T-helper 1 cell treated with Interleukin-12 subunit alpha and Interleukin-12 subunit beta and Interleukin-4 antibody, amounts not matched to agents 30 ng/mL and 1 ng/mL, for 36 hours (primary cell): ENCODE measurements at regions not wholly inside any gene's neighbourhood (a gene's known extent, or its start where the extent isn't known, plus 50 kb on each side); places are given as distances from the start of the nearest gene placed in this dataset.
"Not testable (repeated sequence)": the region's sequence is repeated elsewhere in the genome, so short reads cannot be mapped to it uniquely, and the experiment has no call there.

ENCODE experiments used
- intact Hi-C: fragments of 100-400 bp; cut with micrococcal nuclease; formaldehyde crosslinking; loops from one replicate; pipeline ENCODE4 v1.15.1; 2024

DNA sequence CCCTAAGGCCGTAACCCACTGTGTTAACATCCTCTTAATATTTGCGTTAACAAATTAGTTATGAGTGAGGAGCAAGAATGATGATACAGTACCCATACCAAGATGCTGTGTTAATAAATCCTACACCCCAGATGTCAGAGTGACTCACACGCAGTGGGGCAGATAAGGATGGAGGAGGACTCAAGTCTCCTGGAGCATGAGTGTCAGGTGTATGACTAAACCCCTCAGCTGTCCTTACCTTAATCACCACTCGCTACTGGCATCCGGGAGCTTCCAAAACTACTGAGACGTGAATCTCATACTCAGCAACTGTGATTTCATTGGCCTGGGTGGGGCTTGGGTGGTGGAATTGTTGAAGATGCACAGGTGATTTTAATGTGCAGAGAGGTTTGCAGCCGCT, 131.3 kb upstream of the MTHFD1L start:
- intact Hi-C loops: no loop called here

DNA sequence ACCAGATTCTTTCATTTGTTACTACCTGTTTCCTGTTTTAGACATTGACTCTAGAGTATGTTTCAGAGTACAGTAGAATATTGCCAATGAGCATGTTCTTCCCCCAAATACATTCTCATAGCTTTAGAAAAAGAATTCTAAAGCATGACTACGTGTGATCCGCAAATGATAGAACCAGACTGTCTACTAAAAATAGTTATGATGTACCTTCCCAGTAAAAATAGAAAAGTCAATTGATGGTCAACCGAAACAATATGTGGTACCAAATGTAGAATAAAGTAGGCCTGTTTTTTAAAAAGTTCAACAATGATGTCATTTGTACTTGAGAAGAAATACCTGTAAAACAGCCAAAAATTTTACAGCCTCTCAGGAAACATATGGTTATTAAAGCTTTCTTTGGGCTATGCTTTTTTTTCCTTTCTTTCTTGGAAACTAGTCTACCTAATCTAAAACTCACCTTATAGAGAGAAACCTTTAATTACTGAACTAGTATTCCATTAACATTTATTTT, 130.1 kb upstream of the MTHFD1L start:
- intact Hi-C loops: no loop called here

DNA sequence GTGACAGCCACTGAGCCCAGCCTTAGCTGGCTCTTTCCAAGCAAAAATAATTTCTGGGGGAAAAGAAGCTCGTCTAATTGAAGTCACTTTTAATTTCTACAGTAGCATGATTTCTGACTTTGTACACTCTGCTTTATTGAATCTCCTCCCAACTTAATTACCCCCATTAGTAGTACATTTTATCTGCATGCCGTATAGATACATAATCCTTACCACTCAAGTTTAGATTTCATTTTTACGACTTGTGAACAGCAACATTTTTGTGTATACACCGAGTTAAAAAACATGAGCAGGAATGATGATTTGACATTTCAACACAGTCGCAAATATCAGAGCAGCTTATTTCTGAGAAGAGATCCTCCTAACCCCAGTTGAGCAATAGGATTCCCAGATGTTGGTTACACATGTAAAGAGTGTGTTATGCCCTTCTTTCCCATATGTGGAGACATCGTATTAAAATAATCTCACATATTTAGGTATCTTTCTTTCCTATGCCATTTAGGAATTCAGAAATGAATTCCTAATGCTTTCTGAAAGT, 127.3 kb upstream of the MTHFD1L start:
- intact Hi-C loops: no loop called here

DNA sequence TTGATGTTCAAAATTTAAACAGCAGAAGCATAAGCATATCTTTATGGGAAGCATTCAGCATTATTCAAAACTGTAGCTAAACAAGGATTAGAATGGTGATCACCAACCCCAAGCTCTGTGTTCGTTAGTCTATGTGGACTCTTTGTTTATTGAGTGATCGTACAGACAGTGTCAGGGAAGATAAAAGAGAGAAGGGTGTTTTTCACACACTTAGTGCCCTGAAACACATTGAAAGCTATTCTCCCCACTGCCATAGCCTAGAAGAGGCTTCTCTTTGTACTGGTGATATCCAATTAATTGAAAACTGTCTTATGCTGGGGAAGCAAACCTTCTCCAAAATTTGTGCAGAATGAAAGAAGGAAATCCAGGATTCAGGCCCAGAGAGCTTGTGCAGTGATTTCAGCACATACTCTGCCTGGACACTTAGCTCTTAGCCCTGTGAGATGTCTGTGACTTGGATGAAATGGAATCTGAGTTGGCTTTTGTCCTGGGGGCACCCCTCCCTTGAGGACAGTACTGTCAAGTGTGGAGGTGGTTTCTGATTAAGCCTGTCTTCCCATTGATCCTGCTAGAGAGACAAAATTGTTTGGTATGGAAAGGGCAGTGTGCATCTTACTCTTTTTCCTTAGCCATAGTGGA, 125.7 kb upstream of the MTHFD1L start:
- intact Hi-C loops: no loop called here

GRCh38 chr6:150740453-150740852, 125.0 kb upstream of the MTHFD1L start:
- intact Hi-C loops: no loop called here

DNA sequence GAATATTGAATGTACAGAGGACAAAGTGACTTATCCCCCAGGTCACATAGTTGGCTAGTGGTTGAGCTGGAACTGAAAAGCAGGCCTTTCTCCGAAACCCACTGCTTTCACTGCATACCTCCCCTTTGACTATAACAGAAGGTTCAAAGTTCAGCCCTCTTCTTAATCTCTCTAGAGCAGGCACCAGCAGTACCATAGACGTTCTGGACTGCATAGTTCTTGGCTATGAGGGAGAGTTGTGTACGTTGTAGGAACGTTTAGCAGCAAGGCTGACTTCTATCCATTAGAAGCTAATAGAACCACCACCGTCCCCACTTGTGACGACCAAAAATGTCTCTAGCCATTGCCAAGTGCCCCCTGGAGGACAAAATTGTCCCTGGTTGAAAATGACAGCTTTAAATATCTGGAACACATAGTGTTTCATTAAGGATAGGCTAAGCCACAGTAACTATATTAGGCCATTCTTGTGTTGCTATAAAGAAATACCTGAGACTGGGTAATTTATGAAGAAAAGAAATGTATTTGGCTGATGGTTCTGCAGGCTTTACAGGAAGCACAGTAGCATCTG, 123.8 kb upstream of the MTHFD1L start:
- intact Hi-C loops: loop anchor here (1.0 kb wide), 1 partner anchor 323 kb away; no protein-coding TSS in a partner anchor

- intact Hi-C loops: no loop called here
Observed at GRCh38 chr6:150744522-150745260, 120.8 kb upstream of the MTHFD1L start.

DNA sequence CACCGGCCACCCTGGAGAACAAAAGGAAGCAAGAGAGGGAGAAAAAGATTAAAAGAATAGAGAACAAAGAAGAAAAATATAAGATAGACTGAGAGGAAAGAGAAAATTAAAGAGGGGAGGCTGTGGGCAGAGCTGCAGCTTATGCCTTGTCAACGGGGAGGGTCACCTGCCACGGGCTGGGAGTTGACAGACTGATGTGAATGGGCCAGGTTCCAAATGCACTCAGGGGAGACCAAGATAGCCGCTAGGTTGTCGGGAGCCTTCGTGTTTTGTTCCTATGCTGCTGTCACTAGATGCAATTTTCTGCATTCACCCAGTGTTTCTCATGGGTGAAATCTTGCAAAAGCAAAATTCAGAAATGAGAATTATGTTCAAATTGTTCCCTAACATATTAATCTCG, 119.6 kb upstream of the MTHFD1L start:
- intact Hi-C loops: no loop called here

DNA sequence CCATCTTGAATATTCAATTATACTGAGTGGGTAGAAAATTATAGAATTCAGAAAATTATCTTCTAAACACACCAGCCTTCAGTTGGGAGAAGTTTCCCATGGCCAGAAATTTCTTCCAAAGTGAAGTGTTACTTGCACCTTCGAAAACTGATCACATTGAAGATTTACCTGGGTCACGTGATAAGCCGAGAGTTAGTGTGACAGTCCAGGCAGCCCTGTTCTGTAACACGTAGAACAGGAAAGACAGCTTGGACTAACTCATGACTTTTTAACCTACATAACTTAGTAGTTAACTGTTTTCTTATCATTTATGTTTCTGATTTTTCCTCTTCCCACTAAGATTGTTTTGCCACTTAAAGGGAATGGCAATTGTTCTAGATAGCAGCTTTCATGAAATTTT, 118.3 kb upstream of the MTHFD1L start:
- intact Hi-C loops: no loop called here

DNA sequence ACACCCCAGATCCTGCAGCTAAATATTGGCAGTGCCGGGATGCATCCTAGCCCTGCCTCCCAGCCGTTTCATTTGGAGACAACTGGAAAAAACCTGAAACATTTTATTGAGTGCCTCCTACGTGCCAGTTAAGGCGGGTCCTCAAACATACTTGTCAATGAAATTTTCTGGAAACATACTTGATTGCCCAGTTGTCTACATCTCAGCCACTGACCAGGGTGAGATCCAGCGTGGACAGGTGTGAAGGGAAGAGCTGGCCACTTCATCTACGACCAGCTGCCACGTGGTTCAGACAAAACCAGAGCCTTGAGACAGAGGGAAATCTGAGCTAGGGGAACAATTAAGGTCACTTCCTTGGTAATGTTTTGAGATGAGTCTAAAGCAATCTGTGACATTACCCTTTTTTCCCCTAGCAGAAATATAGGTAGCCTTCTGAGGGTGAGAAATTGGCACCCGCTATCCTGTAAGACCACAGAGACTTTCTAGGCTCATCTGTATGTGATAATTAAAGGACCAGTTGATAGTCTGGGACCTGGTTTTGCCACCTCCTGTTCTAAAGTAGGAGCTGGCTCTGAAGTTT, 116.3 kb upstream of the MTHFD1L start:
- intact Hi-C loops: no loop called here

DNA sequence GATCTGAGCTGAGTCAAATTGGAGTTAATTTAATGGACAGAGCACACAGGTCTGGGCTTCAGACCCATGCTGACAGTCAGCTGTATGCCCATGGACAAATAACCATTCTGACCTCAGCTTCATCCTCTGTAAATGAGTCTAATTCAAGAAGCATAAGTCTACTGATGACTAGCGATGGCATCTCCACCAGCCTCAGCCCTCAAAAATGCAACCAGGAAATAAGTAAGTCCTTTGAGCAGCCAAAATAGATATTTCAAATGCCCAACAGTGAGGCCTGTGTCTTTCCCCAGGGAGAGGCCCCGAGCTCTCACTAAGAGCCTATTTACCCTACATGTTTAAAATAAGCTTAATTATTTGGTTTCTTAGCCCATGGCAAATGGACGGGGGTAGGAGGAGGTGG, 114.2 kb upstream of the MTHFD1L start:
- intact Hi-C loops: no loop called here

DNA sequence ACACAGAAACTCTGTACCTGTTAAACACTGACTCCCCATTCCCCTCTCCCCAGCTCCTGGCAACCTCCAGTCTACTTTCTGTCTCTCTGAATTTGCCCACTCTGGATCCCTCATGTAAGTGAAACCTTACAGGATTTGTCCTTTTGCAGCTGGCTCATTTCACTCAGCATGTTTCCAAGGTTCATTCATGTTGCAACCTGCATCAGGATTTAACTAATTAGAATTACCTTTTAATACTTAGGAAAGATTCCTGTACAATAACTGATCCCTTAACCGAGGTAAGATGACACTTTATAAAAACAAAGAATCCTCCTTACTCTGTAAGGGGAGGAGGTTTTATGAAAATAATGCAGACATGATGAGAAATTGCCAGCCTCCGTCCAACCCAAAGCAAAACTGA, 113.1 kb upstream of the MTHFD1L start:
- intact Hi-C loops: no loop called here

DNA sequence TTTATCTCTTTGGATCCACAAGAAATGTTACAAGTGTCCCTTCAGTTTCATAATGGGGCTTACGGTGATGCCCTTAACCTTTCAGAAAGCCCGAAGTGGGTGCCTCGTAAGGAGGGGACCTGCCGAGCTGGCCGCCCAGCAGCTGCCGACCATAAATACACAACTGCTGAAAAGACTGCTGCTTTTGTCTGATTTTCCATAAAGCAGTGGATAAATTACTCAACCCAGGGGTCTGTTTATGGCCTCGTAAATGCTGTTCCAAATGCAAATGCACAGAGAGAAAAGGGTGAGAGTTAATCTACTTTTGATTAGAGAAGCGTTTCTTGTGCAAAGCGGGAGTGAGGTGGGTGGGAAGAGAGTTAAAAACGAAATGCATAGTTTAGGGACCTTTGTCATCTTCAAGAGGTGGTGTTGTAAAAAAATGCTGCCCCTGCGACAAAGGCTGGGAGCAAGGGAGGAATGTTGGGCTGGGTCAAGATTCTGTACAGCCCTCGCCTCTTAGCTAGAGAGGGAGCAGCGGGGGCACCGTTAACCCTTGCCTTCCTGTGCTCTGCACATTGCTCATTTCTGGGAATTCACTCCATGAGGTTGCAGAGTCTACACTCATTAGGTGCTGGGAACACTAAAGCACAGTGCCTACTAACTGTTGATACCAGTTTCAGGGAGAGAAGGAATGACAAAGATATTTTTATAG, 112.0 kb upstream of the MTHFD1L start:
- intact Hi-C loops: no loop called here

DNA sequence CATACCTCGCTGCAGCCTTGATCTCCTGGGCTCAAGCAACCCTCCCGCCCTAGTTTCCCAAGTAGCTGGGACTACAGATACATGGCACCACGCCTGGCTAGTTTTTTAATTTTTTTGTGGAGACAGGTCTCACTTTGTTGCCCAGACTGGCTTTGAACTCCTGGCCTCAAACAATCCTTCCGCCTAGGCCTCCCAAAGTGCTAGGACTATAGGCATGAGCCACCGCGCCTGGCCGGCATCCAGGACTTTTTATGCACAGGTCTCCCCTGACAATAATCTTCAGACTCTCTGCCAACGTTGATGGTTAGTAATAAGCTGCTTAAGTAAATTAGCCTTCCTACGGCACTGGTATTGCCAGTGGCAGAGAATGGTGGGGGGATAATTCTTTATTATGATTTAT, 110.5 kb upstream of the MTHFD1L start:
- intact Hi-C loops: no loop called here

DNA sequence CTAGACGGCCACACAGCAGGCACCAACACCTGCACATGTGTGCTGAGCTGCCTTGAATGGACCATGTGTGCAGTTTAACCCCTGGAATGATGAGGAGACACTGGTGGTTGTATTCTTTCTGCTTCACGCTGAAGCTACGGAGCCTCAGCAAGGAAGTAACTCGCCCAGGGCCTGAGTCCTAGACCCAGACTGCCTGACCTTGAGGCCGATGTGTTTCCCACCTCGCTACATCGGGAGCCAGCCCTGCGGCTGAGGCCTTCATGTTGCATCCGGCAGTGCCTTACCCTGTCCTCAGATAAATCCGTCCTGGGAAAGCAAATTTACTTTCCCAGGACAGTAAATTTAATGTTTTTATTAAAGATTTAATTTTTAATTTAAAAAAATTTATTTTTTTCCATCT, 110.0 kb upstream of the MTHFD1L start:
- intact Hi-C loops: no loop called here

DNA sequence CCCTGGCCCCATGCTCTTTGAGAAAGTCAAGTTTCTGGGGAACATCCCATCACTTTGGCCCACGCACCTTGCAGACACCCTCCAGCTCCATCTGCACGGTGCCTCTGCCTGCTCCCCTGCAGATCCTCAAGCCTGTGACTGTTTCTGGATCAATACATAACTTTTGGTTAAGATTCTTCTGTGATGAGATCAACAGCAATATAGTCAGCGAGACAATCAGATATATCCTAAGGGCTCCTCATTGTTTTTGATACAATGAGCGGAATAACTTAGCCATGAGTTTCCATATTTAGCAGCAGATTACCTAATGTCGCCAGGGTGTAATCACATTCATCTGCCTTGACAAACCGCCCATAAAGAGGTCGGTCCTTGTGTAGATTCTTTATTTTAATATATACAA, 109.3 kb upstream of the MTHFD1L start:
- intact Hi-C loops: no loop called here

DNA sequence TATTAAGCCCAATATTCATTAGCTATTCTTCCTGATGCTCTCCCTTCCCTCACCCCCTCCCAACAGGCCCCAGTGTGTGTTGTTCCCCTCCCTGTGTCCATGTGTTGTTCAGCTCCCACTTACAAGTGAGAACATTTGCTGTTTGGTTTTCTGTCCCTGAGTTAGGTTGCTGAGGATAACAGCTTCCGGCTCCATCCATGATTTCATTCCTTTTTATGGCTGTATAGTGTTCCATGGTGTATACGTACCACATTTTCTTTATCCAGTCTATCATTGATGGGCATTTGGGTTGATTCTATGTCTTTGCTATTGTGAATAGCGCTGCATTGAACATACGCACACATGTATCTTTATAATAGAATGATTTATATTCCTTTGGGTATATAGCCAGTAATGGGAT, 107.7 kb upstream of the MTHFD1L start:
- intact Hi-C loops: not testable (repeated sequence)

- intact Hi-C loops: no loop called here
Observed at GRCh38 chr6:150759483-150759882, 106.0 kb upstream of the MTHFD1L start.

DNA sequence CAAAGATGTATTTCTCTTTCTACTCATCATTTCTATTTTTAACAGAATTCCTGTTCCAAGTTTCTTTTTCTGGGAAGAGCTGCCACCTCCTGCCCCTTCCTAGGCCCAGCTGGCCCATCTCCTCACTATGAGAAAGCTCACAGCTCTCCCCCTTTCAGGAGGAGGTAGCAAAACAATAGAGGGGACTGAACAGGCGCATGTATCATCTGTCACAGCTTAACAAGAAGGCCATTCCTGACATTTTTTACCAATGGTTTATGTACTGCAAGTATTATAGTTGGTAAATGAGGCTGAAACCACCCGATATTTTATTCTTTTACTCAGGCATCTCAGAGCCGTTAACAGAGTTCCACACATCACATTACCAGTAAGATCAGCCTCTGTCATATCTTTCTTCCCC, 103.7 kb upstream of the MTHFD1L start:
- intact Hi-C loops: no loop called here

GRCh38 chr6:150764334-150765066, 101.0 kb upstream of the MTHFD1L start:
- intact Hi-C loops: no loop called here
